GM18909 (cell line): ENCODE measurements at regions not wholly inside any gene's neighbourhood (a gene's known extent, or its start where the extent isn't known, plus 50 kb on each side); places are given as distances from the start of the nearest gene placed in this dataset.
"Not testable (repeated sequence)": the region's sequence is repeated elsewhere in the genome, so short reads cannot be mapped to it uniquely, and the experiment has no call there.

Experiments used
- ATAC-seq: cut with Tn5 transposase; IDR thresholded peaks from one replicate; pipeline ENCODE4 v1.9.1; 2021; ENCODE audit warnings: mild to moderate bottlenecking; ENCODE audit not compliant: unreplicated experiment, poor library complexity

- ATAC-seq: not testable (repeated sequence)
Observed at GRCh38 chr2:111584540-111584939, 299.5 kb downstream of the ANAPC1 start.

GRCh38 chr2:111584950-111585349 is 299.0 kb downstream of the ANAPC1 start:
- not testable (repeated sequence) for ATAC-seq

- ATAC-seq: not testable (repeated sequence)
Observed at GRCh38 chr2:111586014-111586413, 298.0 kb downstream of the ANAPC1 start.

- not testable (repeated sequence) for ATAC-seq
Observed at GRCh38 chr2:111595072-111595471, 288.9 kb downstream of the ANAPC1 start.

GRCh38 chr2:111596808-111597705 is 286.9 kb downstream of the ANAPC1 start:
- not testable (repeated sequence) for ATAC-seq

GRCh38 chr2:111598944-111599343 is 285.0 kb downstream of the ANAPC1 start:
- not testable (repeated sequence) for ATAC-seq

GRCh38 chr2:111602259-111602658 is 281.7 kb downstream of the ANAPC1 start:
- ATAC-seq: not testable (repeated sequence)

- ATAC-seq: not testable (repeated sequence)
Observed at GRCh38 chr2:111605798-111606197, 278.2 kb downstream of the ANAPC1 start.

- not testable (repeated sequence) for ATAC-seq
Observed at GRCh38 chr2:111606632-111607031, 277.4 kb downstream of the ANAPC1 start.

- not testable (repeated sequence) for ATAC-seq
Observed at GRCh38 chr2:111609146-111609844, 274.7 kb downstream of the ANAPC1 start.

GRCh38 chr2:111610035-111610434 is 274.0 kb downstream of the ANAPC1 start:
- ATAC-seq: not testable (repeated sequence)

GRCh38 chr2:111616651-111617218 is 267.3 kb downstream of the ANAPC1 start:
- ATAC-seq: no peak

- no peak for ATAC-seq
Observed at GRCh38 chr2:111617299-111618225, 266.4 kb downstream of the ANAPC1 start.

GRCh38 chr2:111618226-111618977 is 265.6 kb downstream of the ANAPC1 start:
- ATAC-seq: no peak

GRCh38 chr2:111618978-111619902 is 264.8 kb downstream of the ANAPC1 start:
- ATAC-seq: no peak

GRCh38 chr2:111620281-111620680 is 263.7 kb downstream of the ANAPC1 start:
- no peak for ATAC-seq

GRCh38 chr2:111622859-111623258 is 261.1 kb downstream of the ANAPC1 start:
- ATAC-seq: no peak

- ATAC-seq: no peak
Observed at GRCh38 chr2:111623380-111623779, 260.6 kb downstream of the ANAPC1 start.
